Liver (tissue), 8 donors: ENCODE measurements at regions not wholly inside any gene's neighbourhood (a gene's known extent, or its start where the extent isn't known, plus 50 kb on each side); places are given as distances from the start of the nearest gene placed in this dataset.

Experiments used
- DNase-seq: peaks from one replicate; pipeline ENCODE4 v3.0.0-alpha.2; 2017; ENCODE audit warnings: low spot score
- H3K27ac ChIP-seq, 2 donors: one replicate each; pipeline ENCODE4 v1.7.0; 2013; ENCODE audit warnings: inconsistent platforms in 2 of 2, low read length in 2 of 2, control low read depth in 1 of 2, low read depth in 1 of 2, mild to moderate bottlenecking in 1 of 2
- H3K27me3 ChIP-seq, 4 donors: one replicate each; pipeline versions ENCODE4 v1.6.1 to v1.7.0; 2013; ENCODE audit warnings: low read length in 3 of 4, inconsistent platforms in 1 of 4, mild to moderate bottlenecking in 1 of 4, moderate library complexity in 1 of 4; ENCODE audit not compliant: control insufficient read depth in 4 of 4, insufficient read depth in 4 of 4
- H3K36me3 ChIP-seq, 4 donors: one replicate each; pipeline versions ENCODE4 v1.6.1 to v1.7.0; 2013; ENCODE audit warnings: low read length in 3 of 4, mild to moderate bottlenecking in 3 of 4, low read depth in 1 of 4, moderate library complexity in 1 of 4; ENCODE audit not compliant: control insufficient read depth in 4 of 4, insufficient read depth in 3 of 4
- H3K4me1 ChIP-seq, 4 donors: one replicate each; pipeline versions ENCODE4 v1.6.1 to v1.7.0; 2013; ENCODE audit warnings: low read length in 3 of 4, mild to moderate bottlenecking in 3 of 4, moderate library complexity in 1 of 4; ENCODE audit not compliant: control insufficient read depth in 4 of 4, insufficient read depth in 4 of 4
- H3K4me3 ChIP-seq, 3 donors: one replicate each; pipeline versions ENCODE4 v1.6.1 to v1.7.0; 2013; ENCODE audit warnings: low read length in 3 of 3, control low read depth in 1 of 3, low read depth in 1 of 3, mild to moderate bottlenecking in 1 of 3
- H3K9ac ChIP-seq, 2 donors: one replicate each; pipeline ENCODE4 v1.7.0; 2013; ENCODE audit warnings: low read length in 2 of 2, mild to moderate bottlenecking in 2 of 2, moderate library complexity in 2 of 2, control low read depth in 1 of 2, low read depth in 1 of 2
- H3K9me3 ChIP-seq, 4 donors: one replicate each; pipeline versions ENCODE4 v1.6.1 to v1.7.0; 2013; ENCODE audit warnings: low read length in 3 of 4; ENCODE audit not compliant: control insufficient read depth in 4 of 4
- EGR1 ChIP-seq, 2 donors: IDR thresholded peaks; 2 replicates each; pipeline ENCODE4 v1.6.1; 2016 to 2018; ENCODE audit warnings: antibody characterized with exemption in 2 of 2, low read depth in 2 of 2
- FOXA1 ChIP-seq: IDR thresholded peaks from 2 replicates; pipeline ENCODE4 v1.6.1; 2016; ENCODE audit warnings: antibody characterized with exemption
- FOXA2 ChIP-seq: IDR thresholded peaks from 2 replicates; pipeline ENCODE4 v1.6.1; 2016; ENCODE audit warnings: antibody characterized with exemption
- GABPA ChIP-seq, 2 donors: IDR thresholded peaks in 1 of 2; conservative IDR thresholded peaks in 1 of 2; 2 replicates each; pipeline ENCODE4 v1.6.1; 2016; ENCODE audit warnings: antibody characterized with exemption in 2 of 2, mild to moderate bottlenecking in 1 of 2, moderate library complexity in 1 of 2
- HNF4A ChIP-seq, 2 donors: conservative IDR thresholded peaks; 2 replicates each; pipeline ENCODE4 v1.6.1; 2016; ENCODE audit warnings: antibody characterized with exemption in 2 of 2, mild to moderate bottlenecking in 2 of 2
- HNF4G ChIP-seq: IDR thresholded peaks from 2 replicates; pipeline ENCODE4 v1.6.1; 2016; ENCODE audit warnings: antibody characterized with exemption
- JUND ChIP-seq, 2 donors: IDR thresholded peaks; 2 replicates each; pipeline ENCODE4 v1.6.1; 2016; ENCODE audit warnings: antibody characterized with exemption in 2 of 2
- NR2F2 ChIP-seq: IDR thresholded peaks from 2 replicates; pipeline ENCODE4 v1.6.1; 2016; ENCODE audit warnings: antibody characterized with exemption
- RAD21 ChIP-seq, 2 donors: IDR thresholded peaks; 2 replicates each; pipeline ENCODE4 v1.6.1; 2016; ENCODE audit warnings: antibody characterized with exemption in 2 of 2, mild to moderate bottlenecking in 2 of 2
- RXRA ChIP-seq, 2 donors: IDR thresholded peaks; 2 replicates each; pipeline ENCODE4 v1.6.1; 2017 to 2018; ENCODE audit warnings: antibody characterized with exemption in 2 of 2, mild to moderate bottlenecking in 1 of 2
- SP1 ChIP-seq: IDR thresholded peaks from 2 replicates; pipeline ENCODE4 v1.6.1; 2018; ENCODE audit warnings: antibody characterized with exemption, mild to moderate bottlenecking
- TAF1 ChIP-seq: conservative IDR thresholded peaks from 2 replicates; pipeline ENCODE4 v1.6.1; 2016; ENCODE audit warnings: antibody characterized with exemption, mild to moderate bottlenecking
- YY1 ChIP-seq: IDR thresholded peaks from 2 replicates; pipeline ENCODE4 v1.6.1; 2016; ENCODE audit warnings: antibody characterized with exemption, mild to moderate bottlenecking
- ZBTB33 ChIP-seq: IDR thresholded peaks from 2 replicates; pipeline ENCODE4 v1.6.1; 2016; ENCODE audit warnings: antibody characterized with exemption
- WGBS: extraction: QIAGEN DNeasy Blood & Tissue Kit; methylation state at CpG from one replicate; pipeline ENCODE4 v1.1.7; 2013; 5-methylcytosine and 5-hydroxymethylcytosine counted together
- TF ChIP-seq, protein P1 (sequence below): fragments of 150-350 bp; IDR thresholded peaks from 2 replicates; pipeline ENCODE4 v1.5.1; 2017; ENCODE audit warnings: improper control_type of control experiment, low read depth, low read length; ENCODE audit not compliant: missing input control
- TF ChIP-seq, protein P2 (sequence below): IDR thresholded peaks from 2 replicates; pipeline ENCODE4 v1.6.1; 2016; ENCODE audit warnings: antibody characterized with exemption
- TF ChIP-seq, protein P3 (sequence below): IDR thresholded peaks from 2 replicates; pipeline ENCODE4 v1.6.1; 2016; ENCODE audit warnings: antibody characterized with exemption
- TF ChIP-seq, protein P4 (sequence below): IDR thresholded peaks from 2 replicates; pipeline ENCODE4 v1.6.1; 2016; ENCODE audit warnings: antibody characterized with exemption, mild to moderate bottlenecking
- donor health status: healthy.
- donor health status: healthy.
- donor health status: healthy.
- donor health status: healthy.
- donor health status: healthy.

- Histone ChIP-seq H3K27me3 (no peaks in the 10 kb centered on the region), H3K36me3 (no peaks in the 10 kb centered on the region), H3K9ac (no peak overlapping the region), H3K4me3 (no peak overlapping the region), H3K27ac (no peak overlapping the region), H3K9me3 (no peaks in the 10 kb centered on the region), H3K4me1 (no peaks in the 10 kb centered on the region)
- no peak for DNase-seq
- 88% methylated on average over 1 of the region's 1 CpG for WGBS
- TF ChIP-seq FOXA2 (no peak), TAF1 (no peak), GABPA (IDR thresholded peaks at IDR 0.05 in 1 of 2, conservative IDR thresholded peaks at IDR 0.05 in 1 of 2) (no peak), FOXA1 (no peak), SP1 (no peak), YY1 (no peak), HNF4A (conservative IDR thresholded peaks at IDR 0.05) (no peak), NR2F2 (no peak), HNF4G (no peak), JUND (IDR thresholded peaks at IDR 0.05) (no peak), ZBTB33 (no peak), RAD21 (IDR thresholded peaks at IDR 0.05) (no peak), EGR1 (IDR thresholded peaks at IDR 0.05; ENCODE audit: low read depth in 2 of 2) (no peak), RXRA (IDR thresholded peaks at IDR 0.05) (no peak)
- TF ChIP-seq, protein P1, sequence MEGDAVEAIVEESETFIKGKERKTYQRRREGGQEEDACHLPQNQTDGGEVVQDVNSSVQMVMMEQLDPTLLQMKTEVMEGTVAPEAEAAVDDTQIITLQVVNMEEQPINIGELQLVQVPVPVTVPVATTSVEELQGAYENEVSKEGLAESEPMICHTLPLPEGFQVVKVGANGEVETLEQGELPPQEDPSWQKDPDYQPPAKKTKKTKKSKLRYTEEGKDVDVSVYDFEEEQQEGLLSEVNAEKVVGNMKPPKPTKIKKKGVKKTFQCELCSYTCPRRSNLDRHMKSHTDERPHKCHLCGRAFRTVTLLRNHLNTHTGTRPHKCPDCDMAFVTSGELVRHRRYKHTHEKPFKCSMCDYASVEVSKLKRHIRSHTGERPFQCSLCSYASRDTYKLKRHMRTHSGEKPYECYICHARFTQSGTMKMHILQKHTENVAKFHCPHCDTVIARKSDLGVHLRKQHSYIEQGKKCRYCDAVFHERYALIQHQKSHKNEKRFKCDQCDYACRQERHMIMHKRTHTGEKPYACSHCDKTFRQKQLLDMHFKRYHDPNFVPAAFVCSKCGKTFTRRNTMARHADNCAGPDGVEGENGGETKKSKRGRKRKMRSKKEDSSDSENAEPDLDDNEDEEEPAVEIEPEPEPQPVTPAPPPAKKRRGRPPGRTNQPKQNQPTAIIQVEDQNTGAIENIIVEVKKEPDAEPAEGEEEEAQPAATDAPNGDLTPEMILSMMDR, result no peak
- TF ChIP-seq, protein P2, sequence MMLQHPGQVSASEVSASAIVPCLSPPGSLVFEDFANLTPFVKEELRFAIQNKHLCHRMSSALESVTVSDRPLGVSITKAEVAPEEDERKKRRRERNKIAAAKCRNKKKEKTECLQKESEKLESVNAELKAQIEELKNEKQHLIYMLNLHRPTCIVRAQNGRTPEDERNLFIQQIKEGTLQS, result no peak
- TF ChIP-seq, protein P3, sequence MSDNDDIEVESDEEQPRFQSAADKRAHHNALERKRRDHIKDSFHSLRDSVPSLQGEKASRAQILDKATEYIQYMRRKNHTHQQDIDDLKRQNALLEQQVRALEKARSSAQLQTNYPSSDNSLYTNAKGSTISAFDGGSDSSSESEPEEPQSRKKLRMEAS, result no peak
- TF ChIP-seq, protein P4, sequence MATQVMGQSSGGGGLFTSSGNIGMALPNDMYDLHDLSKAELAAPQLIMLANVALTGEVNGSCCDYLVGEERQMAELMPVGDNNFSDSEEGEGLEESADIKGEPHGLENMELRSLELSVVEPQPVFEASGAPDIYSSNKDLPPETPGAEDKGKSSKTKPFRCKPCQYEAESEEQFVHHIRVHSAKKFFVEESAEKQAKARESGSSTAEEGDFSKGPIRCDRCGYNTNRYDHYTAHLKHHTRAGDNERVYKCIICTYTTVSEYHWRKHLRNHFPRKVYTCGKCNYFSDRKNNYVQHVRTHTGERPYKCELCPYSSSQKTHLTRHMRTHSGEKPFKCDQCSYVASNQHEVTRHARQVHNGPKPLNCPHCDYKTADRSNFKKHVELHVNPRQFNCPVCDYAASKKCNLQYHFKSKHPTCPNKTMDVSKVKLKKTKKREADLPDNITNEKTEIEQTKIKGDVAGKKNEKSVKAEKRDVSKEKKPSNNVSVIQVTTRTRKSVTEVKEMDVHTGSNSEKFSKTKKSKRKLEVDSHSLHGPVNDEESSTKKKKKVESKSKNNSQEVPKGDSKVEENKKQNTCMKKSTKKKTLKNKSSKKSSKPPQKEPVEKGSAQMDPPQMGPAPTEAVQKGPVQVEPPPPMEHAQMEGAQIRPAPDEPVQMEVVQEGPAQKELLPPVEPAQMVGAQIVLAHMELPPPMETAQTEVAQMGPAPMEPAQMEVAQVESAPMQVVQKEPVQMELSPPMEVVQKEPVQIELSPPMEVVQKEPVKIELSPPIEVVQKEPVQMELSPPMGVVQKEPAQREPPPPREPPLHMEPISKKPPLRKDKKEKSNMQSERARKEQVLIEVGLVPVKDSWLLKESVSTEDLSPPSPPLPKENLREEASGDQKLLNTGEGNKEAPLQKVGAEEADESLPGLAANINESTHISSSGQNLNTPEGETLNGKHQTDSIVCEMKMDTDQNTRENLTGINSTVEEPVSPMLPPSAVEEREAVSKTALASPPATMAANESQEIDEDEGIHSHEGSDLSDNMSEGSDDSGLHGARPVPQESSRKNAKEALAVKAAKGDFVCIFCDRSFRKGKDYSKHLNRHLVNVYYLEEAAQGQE, result no peak
Measured at GRCh38 chr11:11703885-11704284, 82.1 kb upstream of the GALNT18 start.
